ENCODE measurements at regions not wholly inside any gene's neighbourhood (a gene's known extent, or its start where the extent isn't known, plus 50 kb on each side); places are given as distances from the start of the nearest gene placed in this dataset.

DNA sequence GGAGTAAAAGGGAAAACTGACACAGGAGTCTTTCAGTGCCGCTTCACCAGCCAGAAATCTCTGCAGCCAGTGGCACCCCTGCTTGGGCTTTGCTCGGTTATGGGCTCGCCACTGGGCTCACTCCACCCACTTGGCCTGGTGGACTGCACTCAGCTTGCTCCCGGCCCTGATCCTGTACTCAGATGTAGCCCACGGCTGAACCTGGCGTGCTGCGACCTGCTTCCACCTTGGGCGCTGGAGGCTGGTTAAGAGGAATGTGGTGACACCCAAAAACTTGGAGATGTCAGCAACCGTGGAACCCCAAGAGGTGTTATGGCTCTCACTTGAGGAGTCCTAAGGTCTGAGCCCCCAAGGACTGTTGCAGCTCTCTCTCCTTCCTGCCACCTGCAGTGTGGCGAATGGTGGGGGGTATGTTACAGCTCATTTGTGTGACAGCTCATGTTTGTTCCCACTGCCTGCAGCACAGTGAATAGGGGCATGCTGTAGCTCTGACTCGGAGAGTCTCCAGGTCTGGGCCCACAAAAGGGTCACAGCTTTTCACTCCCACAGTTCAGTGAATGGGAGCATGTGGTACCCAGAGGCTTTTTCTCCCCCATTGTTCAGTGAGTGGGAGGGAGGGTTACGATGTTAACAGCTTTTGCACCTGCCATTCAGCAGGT is 1124.5 kb upstream of the ATXN8OS start:
- TF ChIP-seq CTCF (IDR thresholded peaks at IDR 0.05): no peak
- TF ChIP-seq POLR2A (IDR thresholded peaks at IDR 0.05): no peak
